Stimulated activated CD4-positive, alpha-beta T cell treated with anti-CD3 and anti-CD28 coated beads, TNF-alpha, amount 100 ng/mL, for 48 hours (primary cell): ENCODE measurements at regions not wholly inside any gene's neighbourhood (a gene's known extent, or its start where the extent isn't known, plus 50 kb on each side); places are given as distances from the start of the nearest gene placed in this dataset.

Experiments
- DNase-seq, 3 donors: peaks; one replicate each; pipeline ENCODE4 v3.0.0-alpha.2; 2020; ENCODE audit warnings: low read depth in 3 of 3

- no peak for DNase-seq
Observed at GRCh38 chr12:116381744-116382685, 104.5 kb upstream of the MED13L start.

DNA sequence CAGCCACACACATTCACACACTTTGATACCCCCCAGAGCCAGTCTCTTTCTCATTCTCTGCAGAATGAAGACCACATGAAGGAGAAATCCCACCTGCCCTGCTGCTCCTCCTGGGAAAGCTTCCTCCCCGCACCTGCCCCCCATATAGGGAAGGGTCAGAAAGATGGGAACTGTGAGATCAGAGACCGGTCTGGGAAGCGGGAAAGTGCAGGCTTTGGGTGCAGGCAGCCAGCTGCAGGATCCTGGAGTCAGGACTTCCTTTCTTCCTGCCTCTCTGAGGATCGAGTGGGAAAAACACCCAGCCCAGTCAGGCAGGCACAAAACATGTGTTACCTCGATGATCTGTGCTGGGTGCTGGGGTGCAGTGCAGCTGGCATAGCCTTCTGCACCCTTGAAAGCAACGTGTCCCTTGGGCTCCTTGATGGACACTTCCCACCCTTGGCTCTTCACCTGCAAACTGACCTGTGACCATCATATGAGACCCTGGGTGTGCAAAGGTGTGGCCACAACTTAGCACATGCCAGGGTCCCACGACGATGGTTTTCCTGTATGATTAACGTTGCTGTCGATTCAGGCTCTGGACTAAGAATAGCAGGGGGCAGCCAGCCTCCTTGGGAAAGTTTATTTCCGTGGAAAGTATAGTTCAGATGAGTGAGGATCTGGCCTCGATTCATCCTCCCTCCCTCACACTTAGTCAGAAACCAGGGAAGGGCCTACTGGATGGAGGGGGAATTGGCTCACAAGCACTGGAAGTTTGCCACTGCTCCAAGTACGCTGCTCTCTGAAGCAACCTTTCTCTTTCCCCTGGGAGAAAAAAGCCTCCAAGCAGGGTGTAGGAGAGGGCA is 105.4 kb upstream of the MED13L start:
- DNase-seq = no peak

- no peak for DNase-seq
Observed at GRCh38 chr12:116384175-116384574, 106.7 kb upstream of the MED13L start.

DNA sequence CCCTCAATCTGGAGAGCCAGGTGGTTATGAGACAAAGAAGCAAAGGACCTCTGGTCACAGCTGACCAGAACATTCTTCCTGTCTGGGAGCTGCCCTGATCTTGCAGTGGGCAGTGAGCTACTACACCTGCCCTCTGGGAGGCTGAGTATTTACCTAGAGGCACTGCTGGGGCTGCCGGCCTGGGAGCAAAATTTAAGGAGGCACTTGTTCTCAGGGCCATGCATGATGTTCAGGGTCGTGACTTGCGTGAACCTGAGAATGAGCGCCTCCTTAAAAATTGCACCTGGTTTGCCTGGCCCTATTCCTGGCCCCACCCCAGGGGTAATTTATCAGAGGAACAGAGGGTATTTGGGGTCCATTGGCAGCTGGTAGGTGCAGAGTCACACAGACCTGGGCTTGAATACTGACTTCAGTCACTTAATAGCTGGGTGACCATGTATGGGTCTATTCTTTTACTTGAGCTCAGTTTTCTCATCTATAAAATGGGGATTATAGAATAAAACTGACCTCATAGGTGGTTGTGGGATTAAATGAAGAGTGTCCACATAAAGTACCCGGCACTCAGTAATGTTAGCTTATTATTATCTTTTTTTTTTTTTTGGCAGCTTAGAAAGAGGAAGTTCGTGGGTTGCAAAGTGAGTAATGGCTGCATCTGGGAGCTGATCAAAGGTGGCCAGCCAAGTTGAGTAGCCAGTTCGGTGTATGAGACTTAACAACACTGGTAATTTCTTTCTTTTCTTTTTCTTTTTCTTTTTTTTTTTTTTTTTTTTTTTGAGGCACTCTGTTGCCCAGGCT is 107.4 kb upstream of the MED13L start:
- no peak for DNase-seq

GRCh38 chr12:116385486-116386217 is 108.2 kb upstream of the MED13L start:
- no peak for DNase-seq

GRCh38 chr12:116389326-116389725 is 111.8 kb upstream of the MED13L start:
- DNase-seq = no peak

- no peak for DNase-seq
Observed at GRCh38 chr12:116389990-116390389, 112.5 kb upstream of the MED13L start.

GRCh38 chr12:116390401-116391335 is 113.2 kb upstream of the MED13L start:
- no peak for DNase-seq

- no peak for DNase-seq
Observed at GRCh38 chr12:116391501-116391900, 114.0 kb upstream of the MED13L start.

DNA sequence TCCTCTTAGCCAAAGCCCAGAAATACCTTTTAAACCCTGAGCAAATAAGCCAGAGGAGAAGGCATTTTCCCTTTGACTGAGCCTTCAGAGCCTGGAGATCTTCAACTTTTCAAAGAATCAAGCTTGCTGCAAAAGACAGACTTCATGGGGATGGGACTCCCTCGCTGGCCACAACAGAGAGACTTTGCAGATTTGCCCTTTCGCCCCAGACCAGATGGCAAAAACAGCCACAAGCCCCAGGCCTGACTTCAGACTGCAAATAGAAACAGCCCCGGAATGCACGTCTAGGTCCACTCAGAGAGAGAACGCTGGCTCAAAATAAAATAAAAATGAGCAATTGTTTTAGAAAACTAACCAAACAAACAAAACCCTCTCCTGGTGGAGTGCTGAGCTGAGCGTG is 114.6 kb upstream of the MED13L start:
- DNase-seq = no peak

DNA sequence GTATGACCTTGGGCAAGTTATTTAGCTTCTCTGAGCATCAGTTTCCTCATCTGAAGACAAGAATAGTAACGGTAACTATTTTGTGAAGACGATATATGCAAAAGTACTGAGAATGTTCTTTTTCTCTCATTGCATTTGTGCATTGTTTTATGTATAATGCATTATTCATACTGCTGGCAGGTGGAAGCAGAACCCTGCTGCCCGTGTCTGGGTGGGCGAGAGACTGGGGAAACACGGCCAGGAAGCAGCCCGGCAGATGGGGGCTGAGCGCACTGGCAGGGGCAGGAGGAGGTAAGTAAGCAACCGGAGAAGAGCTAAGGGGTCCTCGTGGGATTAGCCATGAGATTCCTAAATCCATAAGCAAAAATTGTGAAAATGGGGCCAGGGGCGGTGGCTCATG is 115.8 kb upstream of the MED13L start:
- DNase-seq = no peak

DNA sequence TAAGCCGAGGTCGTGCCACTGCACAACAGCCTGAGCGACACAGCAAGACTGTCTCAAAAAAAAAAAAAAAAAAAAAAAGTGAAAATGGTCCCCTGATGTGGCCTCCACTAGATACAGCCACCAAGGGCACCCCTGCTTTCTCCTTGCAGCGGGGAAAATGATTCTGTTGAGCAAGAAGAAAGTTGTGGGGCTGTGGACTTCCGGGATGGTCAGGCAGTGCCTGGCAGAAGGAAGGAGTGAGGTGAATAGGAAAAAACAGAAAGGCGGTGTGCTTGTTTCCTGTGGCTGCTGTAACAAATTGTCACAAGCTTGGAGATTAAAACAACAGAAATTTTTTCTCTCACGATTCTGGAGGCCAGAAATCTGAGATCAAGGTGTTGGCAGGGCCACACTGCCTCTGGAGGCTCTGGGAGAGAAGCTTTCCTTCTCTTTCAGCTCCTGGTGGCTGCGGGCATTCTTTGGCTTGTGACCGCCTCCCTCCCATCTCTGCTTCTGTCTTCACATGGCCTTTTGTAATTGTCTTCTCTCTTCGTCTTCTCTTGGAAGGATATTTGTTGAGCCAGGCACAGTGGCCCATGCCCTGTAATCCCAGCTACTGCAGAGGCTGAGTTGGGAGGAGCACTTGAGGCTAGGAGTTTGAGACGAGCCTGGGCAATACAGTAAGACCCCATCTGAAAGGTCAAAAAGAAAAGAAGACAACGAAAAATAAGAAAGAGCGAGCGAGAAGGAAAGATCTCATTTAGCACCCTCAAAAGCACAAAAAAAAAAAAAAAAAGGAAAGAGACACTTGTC is 116.6 kb upstream of the MED13L start:
- DNase-seq = no peak

- no peak for DNase-seq
Observed at GRCh38 chr12:116395396-116395795, 117.9 kb upstream of the MED13L start.

GRCh38 chr12:116397148-116397547 is 119.7 kb upstream of the MED13L start:
- no peak for DNase-seq

GRCh38 chr12:116398193-116398592 is 120.7 kb upstream of the MED13L start:
- no peak for DNase-seq

- no peak for DNase-seq
Observed at GRCh38 chr12:116399055-116399454, 121.6 kb upstream of the MED13L start.

DNA sequence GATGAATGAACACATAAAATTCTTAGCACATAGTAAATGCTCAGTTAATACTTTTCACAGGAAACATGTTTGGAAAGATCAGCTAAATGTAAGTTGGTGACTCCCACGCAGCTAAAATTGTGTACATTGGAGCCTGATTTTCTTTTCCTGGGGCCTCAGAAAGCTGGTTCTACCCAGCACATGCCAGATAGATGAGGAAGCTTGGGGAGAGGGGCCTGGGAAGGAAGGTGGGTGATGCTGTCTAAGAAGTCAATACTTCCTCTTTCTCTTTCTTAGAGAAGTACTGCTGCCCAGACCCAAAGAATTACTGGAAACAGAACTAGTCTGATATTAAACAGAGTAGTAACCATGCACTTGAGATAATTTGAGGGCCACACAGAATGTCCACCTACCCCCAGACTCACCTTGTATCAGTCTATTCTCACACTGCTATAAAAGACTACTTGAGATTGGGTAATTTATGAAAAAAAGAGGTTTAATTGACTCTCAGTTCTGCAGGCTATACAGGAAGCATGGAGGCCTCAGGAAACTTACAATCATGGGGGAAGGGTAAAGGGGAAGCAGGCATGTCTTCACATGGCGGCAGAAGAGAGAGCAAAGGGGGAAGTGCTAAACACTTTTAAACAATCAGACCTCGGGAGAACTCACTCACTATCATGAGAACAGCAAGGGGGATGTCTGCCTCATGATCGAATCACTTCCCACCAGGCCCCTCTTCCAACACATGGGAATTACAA is 123.3 kb upstream of the MED13L start:
- DNase-seq = no peak

- DNase-seq = no peak
Observed at GRCh38 chr12:116401565-116401964, 124.1 kb upstream of the MED13L start.
